GM23248 (cell line): ENCODE measurements at regions not wholly inside any gene's neighbourhood (a gene's known extent, or its start where the extent isn't known, plus 50 kb on each side); places are given as distances from the start of the nearest gene placed in this dataset.

Experiments
- EZH2 ChIP-seq: fragments of 200-600 bp; sonication (generic); IDR thresholded peaks from 2 replicates; pipeline ENCODE4 v1.6.1; 2018; ENCODE audit warnings: antibody characterized with exemption, mild to moderate bottlenecking; ENCODE audit not compliant: insufficient read depth, poor library complexity, severe bottlenecking
- EZH2phosphoT487 ChIP-seq: fragments of 200-600 bp; sonication (generic); IDR thresholded peaks from 2 replicates; pipeline ENCODE4 v1.6.1; 2018; ENCODE audit warnings: antibody characterized with exemption, moderate library complexity, mild to moderate bottlenecking, low read depth; ENCODE audit not compliant: insufficient read depth

- TF ChIP-seq EZH2phosphoT487 (no peak), EZH2 (no peak)
Observed at GRCh38 chr5:112669328-112669963, 68.2 kb upstream of the APC start.
